HEK293 (cell line): ENCODE measurements at regions not wholly inside any gene's neighbourhood (a gene's known extent, or its start where the extent isn't known, plus 50 kb on each side); places are given as distances from the start of the nearest gene placed in this dataset.

Experiments used
- CTCF ChIA-PET: fragments of 350-600 bp; formaldehyde crosslinking; extraction: SDS; loops from one replicate; lab custom pipeline; 2021; ENCODE audit warnings: antibody characterized with exemption; lab: Yijun Ruan, JAX
- POLR2A ChIA-PET: fragments of 300-600 bp; formaldehyde crosslinking; extraction: SDS; loops from one replicate; lab custom pipeline; 2020; ENCODE audit warnings: antibody characterized with exemption, inconsistent platforms; lab: Yijun Ruan, JAX
- H3K27ac ChIP-seq: fragments of 200-500 bp; sonication (Bioruptor generic); 2 replicates; pipeline ENCODE4 v1.5.1; 2014; ENCODE audit warnings: low read depth, low read length, control low read depth, inconsistent platforms; ENCODE audit errors: extremely low read depth
- H3K36me3 ChIP-seq, 2 experiments: fragments of 200-500 bp in 1 of 2; sonication (Bioruptor generic) in 1 of 2; 1 replicate in 1 of 2; 2 replicates in 1 of 2; pipeline ENCODE4 v1.5.1; 2014 to 2017; ENCODE audit warnings: inconsistent platforms in 2 of 2, low read length in 2 of 2; ENCODE audit not compliant: control insufficient read depth in 2 of 2, insufficient read depth in 1 of 2
- H3K4me1 ChIP-seq: fragments of 200-500 bp; sonication (Bioruptor generic); 2 replicates; pipeline ENCODE4 v1.5.1; 2014; ENCODE audit warnings: mild to moderate bottlenecking, low read length, inconsistent platforms; ENCODE audit not compliant: control insufficient read depth, insufficient read depth
- H3K4me3 ChIP-seq: 2 replicates; pipeline ENCODE4 v1.5.1; 2011; ENCODE audit warnings: low read depth, mild to moderate bottlenecking, control low read depth, low read length, moderate library complexity
- H3K9me3 ChIP-seq: fragments of 200-500 bp; sonication (Bioruptor generic); 2 replicates; pipeline ENCODE4 v1.5.1; 2014; ENCODE audit warnings: low read depth, low read length, inconsistent platforms; ENCODE audit not compliant: control insufficient read depth, insufficient read depth
- FEZF1 ChIP-seq: fragments of 450-650 bp; formaldehyde crosslinking; IDR thresholded peaks from 2 replicates; pipeline ENCODE4 v1.5.1; 2016; ENCODE audit warnings: missing biosample characterization, missing genetic modification characterization
- GFI1B ChIP-seq: fragments of 450-650 bp; formaldehyde crosslinking; IDR thresholded peaks from 2 replicates; pipeline ENCODE4 v1.5.1; 2016; ENCODE audit warnings: missing biosample characterization, missing genetic modification characterization
- GLIS1 ChIP-seq: fragments of 450-650 bp; formaldehyde crosslinking; IDR thresholded peaks from 2 replicates; pipeline ENCODE4 v1.5.1; 2016; ENCODE audit warnings: missing biosample characterization, missing genetic modification characterization
- KLF1 ChIP-seq: fragments of 450-650 bp; formaldehyde crosslinking; IDR thresholded peaks from 2 replicates; pipeline ENCODE4 v1.5.1; 2016; ENCODE audit warnings: missing biosample characterization, missing genetic modification characterization
- KLF16 ChIP-seq: fragments of 450-650 bp; formaldehyde crosslinking; IDR thresholded peaks from 2 replicates; pipeline ENCODE4 v1.5.1; 2017; ENCODE audit warnings: missing biosample characterization, missing genetic modification characterization
- KLF8 ChIP-seq: fragments of 450-650 bp; formaldehyde crosslinking; IDR thresholded peaks from 2 replicates; pipeline ENCODE4 v1.5.1; 2016; ENCODE audit warnings: missing biosample characterization, missing genetic modification characterization
- OVOL3 ChIP-seq: fragments of 450-650 bp; formaldehyde crosslinking; IDR thresholded peaks from 2 replicates; pipeline ENCODE4 v1.5.1; 2016; ENCODE audit warnings: missing biosample characterization, missing genetic modification characterization
- REPIN1 ChIP-seq: fragments of 450-650 bp; formaldehyde crosslinking; IDR thresholded peaks from 2 replicates; pipeline ENCODE4 v1.5.1; 2017; ENCODE audit warnings: missing biosample characterization, missing genetic modification characterization, low read depth
- TSHZ1 ChIP-seq: fragments of 450-650 bp; formaldehyde crosslinking; IDR thresholded peaks from 2 replicates; pipeline ENCODE4 v1.5.1; 2016; ENCODE audit warnings: missing biosample characterization, missing genetic modification characterization, borderline replicate concordance
- ZBTB48 ChIP-seq: fragments of 450-650 bp; formaldehyde crosslinking; IDR thresholded peaks from 2 replicates; pipeline ENCODE4 v1.5.1; 2016; ENCODE audit warnings: missing biosample characterization, missing genetic modification characterization
- ZBTB49 ChIP-seq: fragments of 450-650 bp; formaldehyde crosslinking; IDR thresholded peaks from 2 replicates; pipeline ENCODE4 v1.5.1; 2016; ENCODE audit warnings: missing biosample characterization, missing genetic modification characterization, low read depth
- ZFP41 ChIP-seq: fragments of 450-650 bp; formaldehyde crosslinking; IDR thresholded peaks from 2 replicates; pipeline ENCODE4 v1.5.1; 2016; ENCODE audit warnings: missing biosample characterization, missing genetic modification characterization, borderline replicate concordance
- ZNF174 ChIP-seq: fragments of 450-650 bp; formaldehyde crosslinking; IDR thresholded peaks from 2 replicates; pipeline ENCODE4 v1.5.0; 2017; ENCODE audit warnings: missing biosample characterization, mild to moderate bottlenecking, missing genetic modification characterization
- ZNF24 ChIP-seq: fragments of 450-650 bp; formaldehyde crosslinking; IDR thresholded peaks from 2 replicates; pipeline ENCODE4 v1.5.1; 2016; ENCODE audit warnings: missing biosample characterization, missing genetic modification characterization
- ZNF335 ChIP-seq: fragments of 450-650 bp; formaldehyde crosslinking; conservative IDR thresholded peaks from 2 replicates; pipeline ENCODE4 v1.5.1; 2016; ENCODE audit warnings: missing biosample characterization, missing genetic modification characterization
- ZNF585B ChIP-seq: fragments of 450-650 bp; formaldehyde crosslinking; IDR thresholded peaks from 2 replicates; pipeline ENCODE4 v1.5.1; 2016; ENCODE audit warnings: missing biosample characterization, missing genetic modification characterization
- ZNF639 ChIP-seq: fragments of 450-650 bp; formaldehyde crosslinking; IDR thresholded peaks from 2 replicates; pipeline ENCODE4 v1.5.1; 2016; ENCODE audit warnings: missing biosample characterization, missing genetic modification characterization
- ZNF645 ChIP-seq: fragments of 450-650 bp; formaldehyde crosslinking; IDR thresholded peaks from 2 replicates; pipeline ENCODE4; 2016; ENCODE audit warnings: missing biosample characterization, missing genetic modification characterization
- ZNF664 ChIP-seq: fragments of 450-650 bp; formaldehyde crosslinking; IDR thresholded peaks from 2 replicates; pipeline ENCODE4 v1.5.1; 2016; ENCODE audit warnings: missing biosample characterization, missing genetic modification characterization
- ZNF747 ChIP-seq: fragments of 450-650 bp; formaldehyde crosslinking; IDR thresholded peaks from 2 replicates; pipeline ENCODE4 v1.5.1; 2016; ENCODE audit warnings: missing biosample characterization, missing genetic modification characterization
- ZNF837 ChIP-seq: fragments of 450-650 bp; formaldehyde crosslinking; IDR thresholded peaks from 2 replicates; pipeline ENCODE4 v1.5.1; 2016; ENCODE audit warnings: missing biosample characterization, missing genetic modification characterization
- ZSCAN30 ChIP-seq: fragments of 450-650 bp; IDR thresholded peaks from 2 replicates; pipeline ENCODE4 v1.5.1; 2018; ENCODE audit warnings: missing biosample characterization, mild to moderate bottlenecking, missing genetic modification characterization, moderate library complexity

- TF ChIP-seq ZNF174 (tag by site-specific recombination) (no peak), ZNF837 (tag by site-specific recombination) (no peak), OVOL3 (tag by site-specific recombination) (no peak)
- TF ChIP-seq, all 188 proteins: peak for 0
These were observed 246.1 kb downstream of the PRELID2 start (continued) for GRCh38 chr5:145589063-145589462.

GRCh38 chr5:145588558-145588957, 246.6 kb downstream of the PRELID2 start:
- Histone ChIP-seq H3K4me1 (no peaks in the 10 kb centered on the region), H3K27ac (no peak overlapping the region), H3K4me3 (no peak overlapping the region), H3K9me3 (no peaks in the 10 kb centered on the region), H3K36me3 (no peaks in the 10 kb centered on the region)
- POLR2A ChIA-PET = no interaction called here
- CTCF ChIA-PET = interaction anchor here (0.6 kb wide), 1 partner anchor 11 kb away, joined by 3 read pairs; no protein-coding TSS in a partner anchor
- TF ChIP-seq GLIS1 (tag by site-specific recombination) = no peak
- no peak for TF ChIP-seq ZNF747 (tag by site-specific recombination)
- TF ChIP-seq ZNF24 (tag by site-specific recombination) = no peak
- no peak for TF ChIP-seq REPIN1
- no peak for TF ChIP-seq ZNF335
- TF ChIP-seq KLF1 (tag by site-specific recombination) = no peak
- no peak for TF ChIP-seq ZFP41 (tag by site-specific recombination)
- TF ChIP-seq ZBTB48 = no peak
- TF ChIP-seq ZNF585B (tag by site-specific recombination) = no peak
- TF ChIP-seq ZSCAN30 (tag by site-specific recombination) = no peak
- TF ChIP-seq, all 188 proteins: peak for 0

GRCh38 chr5:145588113-145588512, 247.0 kb downstream of the PRELID2 start:
- H3K36me3 ChIP-seq = no peaks in the 10 kb centered on the region
- no peaks in the 10 kb centered on the region for H3K9me3 ChIP-seq
- no peak for TF ChIP-seq ZNF639 (tag by site-specific recombination)
- no peak for TF ChIP-seq FEZF1 (tag by site-specific recombination)
- ChIA-PET CTCF (no interaction called here), POLR2A (no interaction called here)
- H3K4me3 ChIP-seq = no peak overlapping the region
- H3K4me1 ChIP-seq = no peaks in the 10 kb centered on the region
- no peak overlapping the region for H3K27ac ChIP-seq

- no peak overlapping the region for H3K27ac ChIP-seq
- H3K4me3 ChIP-seq = no peak overlapping the region
- H3K4me1 ChIP-seq = no peaks in the 10 kb centered on the region
- ChIA-PET CTCF (no interaction called here), POLR2A (no interaction called here)
- H3K36me3 ChIP-seq = no peaks in the 10 kb centered on the region
- no peaks in the 10 kb centered on the region for H3K9me3 ChIP-seq
- TF ChIP-seq TSHZ1 (tag by site-specific recombination) (no peak), GFI1B (no peak), ZNF645 (tag by site-specific recombination) (no peak), ZBTB49 (tag by site-specific recombination) (no peak), ZNF664 (tag by site-specific recombination) (no peak), KLF16 (tag by site-specific recombination) (no peak), KLF8 (tag by site-specific recombination) (no peak)
These were observed 247.4 kb downstream of the PRELID2 start for GRCh38 chr5:145587710-145588109.
